GM12873 (cell line): ENCODE measurements at regions not wholly inside any gene's neighbourhood (a gene's known extent, or its start where the extent isn't known, plus 50 kb on each side); places are given as distances from the start of the nearest gene placed in this dataset.

ENCODE experiments used
- CTCF ChIP-seq: IDR thresholded peaks from 2 replicates; pipeline ENCODE4 v1.5.1; 2012; ENCODE audit warnings: low read depth, mild to moderate bottlenecking, moderate library complexity, low read length, control low read depth; ENCODE audit not compliant: insufficient read depth; ENCODE audit errors: missing control alignments

DNA sequence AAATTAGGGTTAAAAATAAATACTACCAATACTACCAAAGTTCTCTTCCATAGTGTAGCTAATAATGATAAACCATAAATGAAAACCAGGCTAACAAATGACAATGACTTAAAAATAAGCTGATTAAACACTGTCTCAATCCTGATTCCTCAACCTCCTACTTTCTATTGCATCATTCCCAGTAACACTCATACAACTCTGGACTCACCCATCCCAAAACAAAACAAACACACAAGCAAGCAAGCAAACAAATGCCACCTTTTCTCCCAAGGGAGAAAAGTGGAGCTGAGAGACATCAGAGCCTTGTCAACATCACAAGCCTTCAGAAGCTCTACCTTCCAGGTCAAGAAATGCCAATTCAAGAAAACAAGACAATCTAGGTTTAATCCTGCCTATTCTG is 620.7 kb downstream of the NYAP2 start:
- TF ChIP-seq CTCF, result no peak

DNA sequence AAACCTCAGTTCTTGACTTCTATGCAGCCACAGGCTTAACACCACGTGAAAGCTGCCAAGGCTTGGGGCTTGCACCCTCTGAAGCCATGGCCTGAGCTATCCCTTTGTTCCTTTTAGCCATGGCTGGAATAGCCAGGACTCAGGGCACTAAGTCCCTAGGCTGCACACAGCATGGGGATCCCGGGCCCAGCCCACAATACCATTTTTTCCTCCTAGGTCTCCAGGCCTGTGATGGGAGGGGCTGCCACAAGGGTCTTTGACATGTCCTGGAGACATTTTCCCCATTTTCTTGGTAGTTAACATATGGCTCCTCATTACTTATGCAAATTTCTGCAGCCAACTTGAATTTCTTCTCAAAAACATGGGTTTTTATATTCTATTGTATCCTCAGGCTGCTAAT is 619.1 kb downstream of the NYAP2 start:
- TF ChIP-seq CTCF, result no peak

GRCh38 chr2:226017537-226017936 is 618.0 kb downstream of the NYAP2 start:
- TF ChIP-seq CTCF, result no peak

DNA sequence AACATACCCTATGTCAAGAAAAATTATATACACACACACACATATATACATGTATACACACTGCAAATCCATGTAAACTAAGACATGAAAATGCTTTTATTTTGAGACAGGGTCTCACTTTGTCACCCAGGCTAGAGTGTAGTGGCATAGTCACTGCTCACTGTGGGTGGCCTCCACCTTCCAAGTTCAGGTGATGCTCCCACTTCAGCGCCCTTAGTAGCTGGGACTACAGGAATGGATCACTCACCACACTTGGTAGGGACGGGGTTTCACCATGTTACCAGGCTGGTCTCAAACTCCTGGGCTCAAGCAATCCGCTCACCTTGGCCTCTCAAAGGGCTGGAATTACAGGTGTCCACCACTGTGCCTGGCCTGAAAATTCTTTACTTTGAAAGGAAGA is 617.6 kb downstream of the NYAP2 start:
- TF ChIP-seq CTCF, result no peak

GRCh38 chr2:226011716-226012450 is 612.4 kb downstream of the NYAP2 start:
- TF ChIP-seq CTCF, result no peak

DNA sequence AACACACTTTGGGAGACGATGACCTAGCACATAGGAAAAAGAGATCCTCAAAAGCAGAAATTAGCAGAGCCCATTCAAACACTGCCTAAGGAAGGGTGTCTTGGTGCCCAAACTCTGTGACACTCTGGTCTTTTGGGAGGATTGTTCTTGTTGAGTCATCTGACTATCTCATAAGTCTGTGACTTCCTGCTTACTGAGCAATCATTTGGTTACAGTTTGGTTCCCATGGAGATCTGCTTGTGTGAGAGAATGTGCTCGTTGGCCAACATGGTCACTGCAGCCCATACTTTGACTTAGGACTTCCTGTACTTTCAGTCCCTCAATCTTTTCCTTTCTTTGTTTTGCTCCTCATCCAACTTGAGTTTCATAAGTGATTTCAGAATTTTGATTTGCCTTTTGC is 602.9 kb downstream of the NYAP2 start:
- no peak for TF ChIP-seq CTCF

GRCh38 chr2:226001716-226002115 is 602.2 kb downstream of the NYAP2 start:
- TF ChIP-seq CTCF, result no peak

- TF ChIP-seq CTCF, result no peak
These were observed 600.2 kb downstream of the NYAP2 start for GRCh38 chr2:225999692-226000091.
